ENCODE measurements at regions not wholly inside any gene's neighbourhood (a gene's known extent, or its start where the extent isn't known, plus 50 kb on each side); places are given as distances from the start of the nearest gene placed in this dataset.

DNA sequence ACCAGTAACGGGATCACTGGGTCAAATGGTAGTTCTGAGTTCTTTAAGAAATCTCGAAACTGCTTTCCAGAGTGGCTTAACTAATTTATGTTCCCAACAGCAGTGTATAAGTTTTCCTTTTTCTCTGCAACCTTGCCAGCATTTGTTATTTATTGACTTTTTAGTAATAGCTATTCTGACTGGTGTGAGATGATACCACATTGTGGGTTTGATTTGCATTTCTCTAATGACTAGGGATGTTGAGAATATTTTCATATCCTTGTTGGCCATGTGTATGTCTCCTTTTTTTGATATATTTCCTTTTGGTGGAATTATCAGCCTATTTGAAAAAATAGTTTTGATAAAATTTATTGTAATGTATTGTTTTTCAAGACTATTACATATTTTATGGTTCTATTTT is 701.2 kb upstream of the FBXO33 start:
- TF ChIP-seq, protein P1, sequence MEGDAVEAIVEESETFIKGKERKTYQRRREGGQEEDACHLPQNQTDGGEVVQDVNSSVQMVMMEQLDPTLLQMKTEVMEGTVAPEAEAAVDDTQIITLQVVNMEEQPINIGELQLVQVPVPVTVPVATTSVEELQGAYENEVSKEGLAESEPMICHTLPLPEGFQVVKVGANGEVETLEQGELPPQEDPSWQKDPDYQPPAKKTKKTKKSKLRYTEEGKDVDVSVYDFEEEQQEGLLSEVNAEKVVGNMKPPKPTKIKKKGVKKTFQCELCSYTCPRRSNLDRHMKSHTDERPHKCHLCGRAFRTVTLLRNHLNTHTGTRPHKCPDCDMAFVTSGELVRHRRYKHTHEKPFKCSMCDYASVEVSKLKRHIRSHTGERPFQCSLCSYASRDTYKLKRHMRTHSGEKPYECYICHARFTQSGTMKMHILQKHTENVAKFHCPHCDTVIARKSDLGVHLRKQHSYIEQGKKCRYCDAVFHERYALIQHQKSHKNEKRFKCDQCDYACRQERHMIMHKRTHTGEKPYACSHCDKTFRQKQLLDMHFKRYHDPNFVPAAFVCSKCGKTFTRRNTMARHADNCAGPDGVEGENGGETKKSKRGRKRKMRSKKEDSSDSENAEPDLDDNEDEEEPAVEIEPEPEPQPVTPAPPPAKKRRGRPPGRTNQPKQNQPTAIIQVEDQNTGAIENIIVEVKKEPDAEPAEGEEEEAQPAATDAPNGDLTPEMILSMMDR (IDR thresholded peaks at IDR 0.05) = no peak
- TF ChIP-seq POLR2AphosphoS5 (IDR thresholded peaks at IDR 0.05; ENCODE audit: insufficient read depth in 1 of 2, low read depth in 1 of 2) = no peak
